ENCODE measurements at regions not wholly inside any gene's neighbourhood (a gene's known extent, or its start where the extent isn't known, plus 50 kb on each side); places are given as distances from the start of the nearest gene placed in this dataset.

- ATAC-seq = no peak
- Histone ChIP-seq H3K9me3 (ENCODE audit: control insufficient read depth, insufficient read depth, low read depth, low read length) (no peaks in the 10 kb centered on the region), H3K27ac (ENCODE audit: low read length) (no peak overlapping the region), H3K4me3 (ENCODE audit: low read depth in 2 of 2, low read length in 2 of 2) (no peak overlapping the region), H3K4me1 (ENCODE audit: control insufficient read depth, insufficient read depth, low read length) (no peaks in the 10 kb centered on the region), H3K27me3 (ENCODE audit: control insufficient read depth, insufficient read depth, low read length) (no peaks in the 10 kb centered on the region), H3K36me3 (ENCODE audit: control insufficient read depth, insufficient read depth, low read length) (no peaks in the 10 kb centered on the region)
- ChIA-PET POLR2A (interaction anchor here (0.7 kb wide), 1 partner anchor 578 kb away, joined by 3 read pairs; no protein-coding TSS in a partner anchor), CTCF (interaction anchor here (0.5 kb wide), 1 partner anchor 37 kb away, joined by 5 read pairs; no protein-coding TSS in a partner anchor)
- DNase-seq (ENCODE audit: low read depth, low spot score) = no peak
- no peak for TF ChIP-seq SIN3A (IDR thresholded peaks at IDR 0.05; ENCODE audit: borderline replicate concordance, insufficient read depth, low read depth, low read length)
- no peak for TF ChIP-seq TCF7L2 (IDR thresholded peaks at IDR 0.05; ENCODE audit: low read depth, low read length)
- no peak for TF ChIP-seq CTCF (IDR thresholded peaks at IDR 0.05)
- in situ Hi-C loops (cut with HindIII; ENCODE audit: low pct_unique_long_range_greater_than_20kb, low sequenced_read_pairs) = no loop called here
- intact Hi-C loops (cut with micrococcal nuclease; ENCODE audit: unreplicated experiment) = no loop called here
- no TSS peak for BruUV-seq (replicated peaks)
Measured at GRCh38 chr2:15034246-15034645, 401.7 kb downstream of the LRATD1 start.

DNA sequence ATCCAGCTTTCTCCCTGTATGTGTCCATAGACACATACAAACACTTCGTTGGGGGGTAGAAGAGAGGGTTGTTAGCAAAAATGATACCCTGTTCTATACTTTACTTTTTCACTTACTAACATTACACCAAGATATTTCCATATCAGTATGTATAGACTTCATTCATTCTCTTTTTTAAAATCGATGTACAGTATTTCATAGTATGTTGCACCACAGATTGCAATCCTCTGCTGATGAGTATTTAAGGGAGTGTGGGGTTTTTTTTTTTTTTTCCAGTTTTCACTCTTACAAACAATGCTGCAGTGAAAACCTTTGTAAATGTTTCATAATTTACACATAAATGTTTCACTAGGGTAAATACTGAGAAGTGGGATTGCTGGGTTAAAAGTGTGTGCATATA, 402.3 kb downstream of the LRATD1 start:
- in situ Hi-C loops (cut with HindIII; ENCODE audit: low pct_unique_long_range_greater_than_20kb, low sequenced_read_pairs) = no loop called here
- no peaks in the 10 kb centered on the region for H3K9me3 ChIP-seq (ENCODE audit: control insufficient read depth, insufficient read depth, low read depth, low read length)
- intact Hi-C loops (cut with micrococcal nuclease; ENCODE audit: unreplicated experiment) = no loop called here
- no peaks in the 10 kb centered on the region for H3K4me1 ChIP-seq (ENCODE audit: control insufficient read depth, insufficient read depth, low read length)
- DNase-seq (ENCODE audit: low read depth, low spot score) (no peak), ATAC-seq (no peak)
- no peak overlapping the region for H3K27ac ChIP-seq (ENCODE audit: low read length)
- CTCF ChIA-PET = interaction anchor here (0.5 kb wide), 1 partner anchor 37 kb away, joined by 5 read pairs; no protein-coding TSS in a partner anchor
- H3K27me3 ChIP-seq (ENCODE audit: control insufficient read depth, insufficient read depth, low read length) = no peaks in the 10 kb centered on the region
- H3K36me3 ChIP-seq (ENCODE audit: control insufficient read depth, insufficient read depth, low read length) = no peaks in the 10 kb centered on the region
- POLR2A ChIA-PET = no interaction called here
- TF ChIP-seq SIN3A (IDR thresholded peaks at IDR 0.05; ENCODE audit: borderline replicate concordance, insufficient read depth, low read depth, low read length) (no peak), REST (IDR thresholded peaks at IDR 0.05; ENCODE audit: insufficient read depth in 1 of 2, low read depth in 2 of 2, low read length in 1 of 2) (no peak), CTCF (IDR thresholded peaks at IDR 0.05) (no peak), POLR2AphosphoS5 (IDR thresholded peaks at IDR 0.05; ENCODE audit: low read depth, low read length) (no peak), TCF7L2 (IDR thresholded peaks at IDR 0.05; ENCODE audit: low read depth, low read length) (no peak)
- no peak overlapping the region for H3K4me3 ChIP-seq (ENCODE audit: low read depth in 2 of 2, low read length in 2 of 2)
- BruUV-seq (replicated peaks) = no TSS peak

All from Panc1 (cell line).